Astrocyte (in vitro differentiated cells and primary cell): ENCODE measurements at regions not wholly inside any gene's neighbourhood (a gene's known extent, or its start where the extent isn't known, plus 50 kb on each side); places are given as distances from the start of the nearest gene placed in this dataset.

Experiments used
- DNase-seq: peaks from one replicate; pipeline ENCODE4 v3.0.0-alpha.2; 2010; ENCODE audit warnings: low read depth
- FAIRE-seq: peaks from 2 replicates; lab custom pipeline; 2011; peaks lifted over from hg19 to GRCh38; lab: Jason Lieb, UNC
- H2AFZ ChIP-seq: 2 replicates; pipeline ENCODE4 v1.6.0; 2012; ENCODE audit warnings: low read depth, low read length, inconsistent platforms
- H3K27ac ChIP-seq: 2 replicates; pipeline ENCODE4 v1.5.1; 2011; ENCODE audit warnings: low read depth, low read length, inconsistent platforms
- H3K27me3 ChIP-seq: 2 replicates; pipeline ENCODE4 v1.6.0; 2011; ENCODE audit warnings: low read length, inconsistent platforms; ENCODE audit not compliant: insufficient read depth
- H3K36me3 ChIP-seq: 2 replicates; pipeline ENCODE4 v1.5.1; 2011; ENCODE audit warnings: low read length, inconsistent platforms; ENCODE audit not compliant: insufficient read depth
- H3K4me1 ChIP-seq: 2 replicates; pipeline ENCODE4 v1.5.1; 2011; ENCODE audit warnings: low read length, inconsistent platforms; ENCODE audit not compliant: insufficient read depth
- H3K4me2 ChIP-seq: 2 replicates; pipeline ENCODE4 v1.6.0; 2012; ENCODE audit warnings: low read length, inconsistent platforms
- H3K4me3 ChIP-seq: 2 replicates; pipeline ENCODE4 v1.5.1; 2011; ENCODE audit warnings: low read depth, mild to moderate bottlenecking, low read length, inconsistent platforms; ENCODE audit not compliant: insufficient read depth
- H3K79me2 ChIP-seq: 2 replicates; pipeline ENCODE4 v1.6.0; 2012; ENCODE audit warnings: mild to moderate bottlenecking, low read length, inconsistent platforms; ENCODE audit not compliant: insufficient read depth
- H3K9ac ChIP-seq: 2 replicates; pipeline ENCODE4 v1.6.0; 2012; ENCODE audit warnings: mild to moderate bottlenecking, low read length, inconsistent platforms
- H3K9me3 ChIP-seq: 2 replicates; pipeline ENCODE4 v1.5.1; 2012; ENCODE audit warnings: low read depth, mild to moderate bottlenecking, low read length, inconsistent platforms; ENCODE audit not compliant: insufficient read depth
- H4K20me1 ChIP-seq: 2 replicates; pipeline ENCODE4 v1.6.0; 2012; ENCODE audit warnings: low read length, inconsistent platforms; ENCODE audit not compliant: insufficient read depth
- H3K27ac Mint-ChIP-seq: one replicate; pipeline ENCODE4 v1.8.0; 2021; ENCODE audit warnings: mild to moderate bottlenecking, mixed read lengths; ENCODE audit not compliant: unreplicated experiment
- H3K27me3 Mint-ChIP-seq: one replicate; pipeline ENCODE4 v1.8.0; 2021; ENCODE audit warnings: low read depth, mixed read lengths; ENCODE audit not compliant: unreplicated experiment
- H3K36me3 Mint-ChIP-seq: one replicate; pipeline ENCODE4 v1.8.0; 2021; ENCODE audit warnings: low read depth, mixed read lengths; ENCODE audit not compliant: unreplicated experiment
- H3K4me1 Mint-ChIP-seq: one replicate; pipeline ENCODE4 v1.8.0; 2021; ENCODE audit warnings: low read depth, mixed read lengths; ENCODE audit not compliant: unreplicated experiment
- H3K4me3 Mint-ChIP-seq: one replicate; pipeline ENCODE4 v1.8.0; 2021; ENCODE audit warnings: mild to moderate bottlenecking, moderate library complexity, mixed read lengths; ENCODE audit not compliant: unreplicated experiment
- H3K9me3 Mint-ChIP-seq: one replicate; pipeline ENCODE4 v1.8.0; 2021; ENCODE audit warnings: mild to moderate bottlenecking, mixed read lengths; ENCODE audit not compliant: unreplicated experiment
- EZH2 ChIP-seq: IDR thresholded peaks from 2 replicates; pipeline ENCODE4 v1.6.1; 2012; ENCODE audit warnings: mild to moderate bottlenecking, low read length, inconsistent platforms; ENCODE audit not compliant: insufficient read depth
- TF ChIP-seq, protein P1 (sequence below): IDR thresholded peaks from 2 replicates; pipeline ENCODE4 v1.5.1; 2011; ENCODE audit warnings: low read depth, mild to moderate bottlenecking, inconsistent platforms, low read length, moderate library complexity; ENCODE audit not compliant: insufficient read depth

GRCh38 chr10:64288404-64288803 is 767.2 kb downstream of the REEP3 start:
- no peaks in the 10 kb centered on the region for H3K4me1 Mint-ChIP-seq

DNA sequence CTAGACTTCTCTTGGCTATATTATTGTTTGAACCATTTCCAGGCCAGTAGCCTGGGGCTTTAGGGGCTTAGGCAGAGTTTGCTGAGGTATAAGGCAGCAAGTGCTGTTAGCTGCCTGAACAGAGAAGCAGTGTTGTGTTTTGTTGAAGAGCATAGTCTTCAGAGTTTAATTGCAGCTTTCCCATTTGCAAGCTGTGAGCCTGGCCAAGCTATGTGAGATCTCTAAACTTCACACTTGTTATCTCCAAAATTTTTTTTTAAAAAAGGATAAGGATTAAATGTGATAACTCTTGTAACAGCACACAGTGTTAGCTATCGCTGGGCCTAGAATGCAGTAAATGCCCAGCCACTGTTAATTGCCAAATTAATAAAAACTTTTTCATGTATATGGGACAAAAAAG is 782.4 kb downstream of the REEP3 start:
- no peaks in the 10 kb centered on the region for H3K4me1 Mint-ChIP-seq
- H3K79me2 ChIP-seq, result no peaks in the 10 kb centered on the region
- no peak overlapping the region for H2AFZ ChIP-seq
- H3K9me3 ChIP-seq, result no peaks in the 10 kb centered on the region
- no peak overlapping the region for H3K9ac ChIP-seq
- H4K20me1 ChIP-seq, result no peaks in the 10 kb centered on the region
- FAIRE-seq, result no peak
- H3K36me3 ChIP-seq, result no peaks in the 10 kb centered on the region
- H3K4me3 ChIP-seq, result no peak overlapping the region
- no peaks in the 10 kb centered on the region for H3K9me3 Mint-ChIP-seq
- no peaks in the 10 kb centered on the region for H3K27me3 ChIP-seq
- TF ChIP-seq EZH2, result no peak
- TF ChIP-seq, protein P1, sequence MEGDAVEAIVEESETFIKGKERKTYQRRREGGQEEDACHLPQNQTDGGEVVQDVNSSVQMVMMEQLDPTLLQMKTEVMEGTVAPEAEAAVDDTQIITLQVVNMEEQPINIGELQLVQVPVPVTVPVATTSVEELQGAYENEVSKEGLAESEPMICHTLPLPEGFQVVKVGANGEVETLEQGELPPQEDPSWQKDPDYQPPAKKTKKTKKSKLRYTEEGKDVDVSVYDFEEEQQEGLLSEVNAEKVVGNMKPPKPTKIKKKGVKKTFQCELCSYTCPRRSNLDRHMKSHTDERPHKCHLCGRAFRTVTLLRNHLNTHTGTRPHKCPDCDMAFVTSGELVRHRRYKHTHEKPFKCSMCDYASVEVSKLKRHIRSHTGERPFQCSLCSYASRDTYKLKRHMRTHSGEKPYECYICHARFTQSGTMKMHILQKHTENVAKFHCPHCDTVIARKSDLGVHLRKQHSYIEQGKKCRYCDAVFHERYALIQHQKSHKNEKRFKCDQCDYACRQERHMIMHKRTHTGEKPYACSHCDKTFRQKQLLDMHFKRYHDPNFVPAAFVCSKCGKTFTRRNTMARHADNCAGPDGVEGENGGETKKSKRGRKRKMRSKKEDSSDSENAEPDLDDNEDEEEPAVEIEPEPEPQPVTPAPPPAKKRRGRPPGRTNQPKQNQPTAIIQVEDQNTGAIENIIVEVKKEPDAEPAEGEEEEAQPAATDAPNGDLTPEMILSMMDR, result no peak
- H3K27me3 Mint-ChIP-seq, result no peaks in the 10 kb centered on the region
- H3K4me3 Mint-ChIP-seq, result no peak overlapping the region
- no peaks in the 10 kb centered on the region for H3K4me1 ChIP-seq
- no peak for DNase-seq
- H3K27ac ChIP-seq, result no peak overlapping the region
- H3K4me2 ChIP-seq, result no peak overlapping the region
- no peak overlapping the region for H3K27ac Mint-ChIP-seq
- no peaks in the 10 kb centered on the region for H3K36me3 Mint-ChIP-seq

More at GRCh38 chr10:64288404-64288803, 767.2 kb downstream of the REEP3 start:
- no peaks in the 10 kb centered on the region for H3K27me3 ChIP-seq
- no peak for FAIRE-seq
- no peak overlapping the region for H3K4me2 ChIP-seq
- Mint-ChIP-seq H3K36me3 (no peaks in the 10 kb centered on the region), H3K4me3 (no peak overlapping the region), H3K27ac (no peak overlapping the region), H3K27me3 (peaks cover 3% of the 10 kb centered on the region), H3K9me3 (no peaks in the 10 kb centered on the region)
- H3K4me1 ChIP-seq, result no peaks in the 10 kb centered on the region
- no peak overlapping the region for H2AFZ ChIP-seq
- no peaks in the 10 kb centered on the region for H3K36me3 ChIP-seq
- H3K27ac ChIP-seq, result no peak overlapping the region
- no peak overlapping the region for H3K4me3 ChIP-seq
- no peak for TF ChIP-seq EZH2
- no peak overlapping the region for H3K9ac ChIP-seq
- no peak for DNase-seq
- no peaks in the 10 kb centered on the region for H3K9me3 ChIP-seq
- no peaks in the 10 kb centered on the region for H3K79me2 ChIP-seq
- no peaks in the 10 kb centered on the region for H4K20me1 ChIP-seq

GRCh38 chr10:64306729-64307327 is 785.6 kb downstream of the REEP3 start:
- no peak overlapping the region for H3K4me3 ChIP-seq
- H3K4me1 ChIP-seq, result no peaks in the 10 kb centered on the region
- no peaks in the 10 kb centered on the region for H3K9me3 ChIP-seq
- Mint-ChIP-seq H3K27ac (no peak overlapping the region), H3K4me3 (no peak overlapping the region), H3K9me3 (no peaks in the 10 kb centered on the region), H3K27me3 (no peaks in the 10 kb centered on the region), H3K4me1 (no peaks in the 10 kb centered on the region), H3K36me3 (no peaks in the 10 kb centered on the region)
- H3K9ac ChIP-seq, result no peak overlapping the region
- TF ChIP-seq EZH2, result no peak
- TF ChIP-seq, protein P1, result no peak
- H3K79me2 ChIP-seq, result no peaks in the 10 kb centered on the region
- no peaks in the 10 kb centered on the region for H3K36me3 ChIP-seq
- H3K27me3 ChIP-seq, result no peaks in the 10 kb centered on the region
- H3K27ac ChIP-seq, result no peak overlapping the region
- H3K4me2 ChIP-seq, result no peak overlapping the region
- no peak for DNase-seq
- no peaks in the 10 kb centered on the region for H4K20me1 ChIP-seq
- no peak overlapping the region for H2AFZ ChIP-seq
- FAIRE-seq, result no peak
